Osteocyte (in vitro differentiated cells): ENCODE measurements at regions not wholly inside any gene's neighbourhood (a gene's known extent, or its start where the extent isn't known, plus 50 kb on each side); places are given as distances from the start of the nearest gene placed in this dataset.

Experiments used
- DNase-seq: peaks from one replicate; pipeline ENCODE4 v3.0.0; 2021; ENCODE audit warnings: mixed read lengths; ENCODE audit not compliant: unreplicated experiment; ENCODE audit errors: extremely low spot score
- H3K27ac Mint-ChIP-seq: one replicate; pipeline ENCODE4 v1.8.0; 2021; ENCODE audit warnings: mild to moderate bottlenecking, mixed read lengths; ENCODE audit not compliant: unreplicated experiment
- H3K27me3 Mint-ChIP-seq: one replicate; pipeline ENCODE4 v1.8.0; 2021; ENCODE audit warnings: mixed read lengths; ENCODE audit not compliant: unreplicated experiment
- H3K36me3 Mint-ChIP-seq: one replicate; pipeline ENCODE4 v1.8.0; 2021; ENCODE audit warnings: mixed read lengths; ENCODE audit not compliant: unreplicated experiment
- H3K4me1 Mint-ChIP-seq: one replicate; pipeline ENCODE4 v1.8.0; 2021; ENCODE audit warnings: mixed read lengths; ENCODE audit not compliant: unreplicated experiment
- H3K4me3 Mint-ChIP-seq: one replicate; pipeline ENCODE4 v1.8.0; 2021; ENCODE audit warnings: mild to moderate bottlenecking, moderate library complexity, mixed read lengths; ENCODE audit not compliant: unreplicated experiment
- H3K9me3 Mint-ChIP-seq: one replicate; pipeline ENCODE4 v1.8.0; 2021; ENCODE audit warnings: mixed read lengths; ENCODE audit not compliant: unreplicated experiment
- CTCF ChIP-seq: fragments of 200-600 bp; sonication (generic); IDR thresholded peaks from 2 replicates; pipeline ENCODE4 v1.5.0; 2021; ENCODE audit warnings: antibody characterized with exemption, mild to moderate bottlenecking, moderate library complexity

GRCh38 chr5:163089926-163090325 lies 347.5 kb upstream of the CCNG1 start:
- DNase-seq, result no peak
- H3K27ac Mint-ChIP-seq, result no peak overlapping the region
- no peaks in the 10 kb centered on the region for H3K27me3 Mint-ChIP-seq
- H3K36me3 Mint-ChIP-seq, result no peaks in the 10 kb centered on the region
- peaks cover 4% of the 10 kb centered on the region for H3K9me3 Mint-ChIP-seq
- no peak for TF ChIP-seq CTCF
- H3K4me3 Mint-ChIP-seq, result no peak overlapping the region
- no peaks in the 10 kb centered on the region for H3K4me1 Mint-ChIP-seq

- Mint-ChIP-seq H3K4me1 (no peaks in the 10 kb centered on the region), H3K4me3 (no peak overlapping the region), H3K27me3 (no peaks in the 10 kb centered on the region), H3K27ac (no peak overlapping the region), H3K36me3 (no peaks in the 10 kb centered on the region), H3K9me3 (no peaks in the 10 kb centered on the region)
- DNase-seq, result no peak
- TF ChIP-seq CTCF, result no peak
These were observed 342.8 kb upstream of the CCNG1 start for GRCh38 chr5:163094492-163095180.

- H3K36me3 Mint-ChIP-seq, result no peaks in the 10 kb centered on the region
- TF ChIP-seq CTCF, result no peak
- H3K4me3 Mint-ChIP-seq, result no peak overlapping the region
- no peaks in the 10 kb centered on the region for H3K9me3 Mint-ChIP-seq
- DNase-seq, result no peak
- no peaks in the 10 kb centered on the region for H3K27me3 Mint-ChIP-seq
- H3K4me1 Mint-ChIP-seq, result no peaks in the 10 kb centered on the region
- no peak overlapping the region for H3K27ac Mint-ChIP-seq
These were observed 332.9 kb upstream of the CCNG1 start for GRCh38 chr5:163104464-163104863.

- Mint-ChIP-seq H3K27ac (no peak overlapping the region), H3K27me3 (no peaks in the 10 kb centered on the region), H3K4me3 (no peak overlapping the region), H3K9me3 (no peaks in the 10 kb centered on the region), H3K4me1 (no peaks in the 10 kb centered on the region), H3K36me3 (no peaks in the 10 kb centered on the region)
- DNase-seq, result no peak
- no peak for TF ChIP-seq CTCF
These were observed 331.9 kb upstream of the CCNG1 start for GRCh38 chr5:163105456-163105855.

GRCh38 chr5:163106098-163106497 lies 331.3 kb upstream of the CCNG1 start:
- Mint-ChIP-seq H3K27ac (no peak overlapping the region), H3K27me3 (no peaks in the 10 kb centered on the region), H3K4me3 (no peak overlapping the region), H3K36me3 (no peaks in the 10 kb centered on the region), H3K4me1 (no peaks in the 10 kb centered on the region), H3K9me3 (no peaks in the 10 kb centered on the region)
- no peak for DNase-seq
- no peak for TF ChIP-seq CTCF
